GM12873 (cell line): ENCODE measurements at regions not wholly inside any gene's neighbourhood (a gene's known extent, or its start where the extent isn't known, plus 50 kb on each side); places are given as distances from the start of the nearest gene placed in this dataset.

ENCODE experiments used
- TF ChIP-seq, protein P1 (sequence below): IDR thresholded peaks from 2 replicates; pipeline ENCODE4 v1.5.1; 2012; ENCODE audit warnings: low read depth, mild to moderate bottlenecking, moderate library complexity, low read length, control low read depth; ENCODE audit not compliant: insufficient read depth; ENCODE audit errors: missing control alignments

DNA sequence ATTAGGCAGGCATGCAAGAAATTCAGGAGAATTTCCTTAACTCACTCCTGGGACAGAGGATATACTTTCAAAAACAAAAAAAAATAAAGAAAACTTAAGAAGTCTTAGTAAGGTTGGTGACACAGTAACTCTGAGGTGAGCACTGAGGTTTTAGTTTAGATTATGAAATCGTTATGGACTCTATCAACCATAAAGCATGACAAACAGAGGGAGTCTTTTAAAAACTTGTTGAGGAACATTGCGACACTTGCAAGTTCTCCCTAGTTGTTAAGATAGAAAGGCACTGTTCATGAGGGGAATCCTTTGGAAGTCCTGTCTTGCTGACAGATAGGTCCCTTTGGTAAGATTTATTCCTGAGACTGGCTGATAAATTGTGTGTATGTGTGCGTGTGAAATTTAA lies 194.3 kb upstream of the ERBB4 start:
- TF ChIP-seq, protein P1, sequence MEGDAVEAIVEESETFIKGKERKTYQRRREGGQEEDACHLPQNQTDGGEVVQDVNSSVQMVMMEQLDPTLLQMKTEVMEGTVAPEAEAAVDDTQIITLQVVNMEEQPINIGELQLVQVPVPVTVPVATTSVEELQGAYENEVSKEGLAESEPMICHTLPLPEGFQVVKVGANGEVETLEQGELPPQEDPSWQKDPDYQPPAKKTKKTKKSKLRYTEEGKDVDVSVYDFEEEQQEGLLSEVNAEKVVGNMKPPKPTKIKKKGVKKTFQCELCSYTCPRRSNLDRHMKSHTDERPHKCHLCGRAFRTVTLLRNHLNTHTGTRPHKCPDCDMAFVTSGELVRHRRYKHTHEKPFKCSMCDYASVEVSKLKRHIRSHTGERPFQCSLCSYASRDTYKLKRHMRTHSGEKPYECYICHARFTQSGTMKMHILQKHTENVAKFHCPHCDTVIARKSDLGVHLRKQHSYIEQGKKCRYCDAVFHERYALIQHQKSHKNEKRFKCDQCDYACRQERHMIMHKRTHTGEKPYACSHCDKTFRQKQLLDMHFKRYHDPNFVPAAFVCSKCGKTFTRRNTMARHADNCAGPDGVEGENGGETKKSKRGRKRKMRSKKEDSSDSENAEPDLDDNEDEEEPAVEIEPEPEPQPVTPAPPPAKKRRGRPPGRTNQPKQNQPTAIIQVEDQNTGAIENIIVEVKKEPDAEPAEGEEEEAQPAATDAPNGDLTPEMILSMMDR: no peak

DNA sequence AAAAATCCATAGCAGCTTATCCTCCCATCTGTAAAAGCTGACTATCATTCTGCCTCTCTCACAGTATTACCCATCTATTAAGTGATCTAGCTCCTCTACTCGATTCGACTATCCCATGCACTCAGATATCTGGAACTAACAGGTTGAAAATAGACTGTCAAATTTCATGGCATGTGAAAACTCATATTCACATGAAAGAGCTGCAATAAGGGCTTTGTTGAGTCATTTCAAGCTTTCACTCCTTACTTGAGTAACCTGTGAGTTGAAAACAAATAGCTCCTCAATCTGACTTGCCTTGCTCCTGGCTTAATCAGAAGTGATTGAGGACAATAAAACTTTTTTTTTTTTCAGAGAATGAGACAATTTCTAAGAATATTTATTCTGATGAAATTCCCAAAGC lies 192.4 kb upstream of the ERBB4 start:
- TF ChIP-seq, protein P1: no peak

DNA sequence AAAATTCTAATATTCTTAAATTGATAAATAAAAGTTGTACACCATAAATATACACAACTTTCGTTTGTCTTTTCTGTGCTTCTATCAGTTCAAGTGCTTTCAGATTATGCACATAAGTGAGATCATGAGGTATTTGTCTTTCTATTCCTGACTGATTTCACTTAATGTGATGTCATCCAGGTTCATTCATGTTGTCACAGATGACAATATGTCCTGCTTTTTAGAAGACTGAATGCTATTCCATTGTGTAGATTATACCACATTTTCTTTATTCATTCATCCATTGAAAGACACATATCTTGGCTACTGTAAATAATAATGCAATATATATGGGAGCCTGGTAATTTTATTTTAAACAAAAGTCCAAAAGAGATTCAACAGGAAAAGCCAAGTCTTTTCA lies 190.1 kb upstream of the ERBB4 start:
- TF ChIP-seq, protein P1: no peak

DNA sequence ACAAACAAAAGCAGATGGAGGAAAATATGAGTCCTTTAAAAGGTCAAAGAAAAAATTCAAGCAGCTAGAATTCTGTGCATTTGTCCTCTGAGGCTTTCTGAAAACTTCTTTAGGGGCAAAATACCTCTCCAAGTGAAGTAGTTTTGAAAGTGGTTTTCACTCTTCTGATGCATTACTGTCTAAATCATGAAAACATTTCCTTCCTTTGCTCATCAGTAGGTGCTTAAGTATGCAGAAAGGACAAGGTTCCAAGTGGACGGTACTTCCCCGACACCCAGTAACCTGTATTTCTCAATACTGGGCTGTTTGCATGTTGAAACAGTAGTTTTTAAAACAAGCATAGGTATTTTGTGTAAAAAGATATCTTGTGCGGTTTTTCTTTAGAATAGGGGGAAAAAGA lies 189.1 kb upstream of the ERBB4 start:
- TF ChIP-seq, protein P1: no peak

DNA sequence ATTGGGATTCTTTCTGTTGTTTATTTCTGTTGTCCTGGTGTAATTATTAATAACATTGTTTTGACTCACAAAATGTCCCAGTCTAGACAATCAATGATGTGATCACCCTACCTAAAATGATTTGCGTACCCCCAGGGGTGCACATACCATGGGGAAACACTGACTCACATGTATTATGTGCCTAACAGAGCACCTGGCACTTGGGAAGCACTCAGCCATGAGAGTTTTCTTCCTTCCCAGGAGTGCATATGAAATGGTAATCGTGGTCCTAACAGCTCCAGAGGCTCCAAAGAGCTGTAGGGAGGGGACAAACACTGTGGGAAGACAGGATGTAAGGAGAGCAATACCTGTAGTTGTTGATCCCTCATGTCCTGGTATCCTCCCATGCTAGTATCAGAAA lies 187.8 kb upstream of the ERBB4 start:
- TF ChIP-seq, protein P1: no peak

DNA sequence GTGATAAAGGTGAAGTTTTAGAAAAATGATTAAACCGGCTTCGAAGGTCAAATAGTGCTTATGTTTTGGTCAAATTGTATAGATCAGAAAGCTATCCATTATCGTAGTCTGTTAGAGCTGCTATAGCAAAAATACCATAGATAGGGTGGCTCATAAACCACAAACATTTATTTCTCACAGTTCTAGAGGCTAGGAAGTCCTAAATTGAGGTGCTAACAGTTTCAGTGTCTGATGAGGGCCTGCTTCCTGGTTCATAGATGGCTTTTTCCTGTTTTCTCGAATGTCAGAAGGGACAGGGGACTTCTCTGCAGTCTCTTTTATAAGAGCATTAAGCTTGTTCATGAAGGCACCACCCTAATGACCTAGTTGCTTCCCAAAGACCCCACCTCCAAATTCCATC lies 186.6 kb upstream of the ERBB4 start:
- TF ChIP-seq, protein P1: no peak

DNA sequence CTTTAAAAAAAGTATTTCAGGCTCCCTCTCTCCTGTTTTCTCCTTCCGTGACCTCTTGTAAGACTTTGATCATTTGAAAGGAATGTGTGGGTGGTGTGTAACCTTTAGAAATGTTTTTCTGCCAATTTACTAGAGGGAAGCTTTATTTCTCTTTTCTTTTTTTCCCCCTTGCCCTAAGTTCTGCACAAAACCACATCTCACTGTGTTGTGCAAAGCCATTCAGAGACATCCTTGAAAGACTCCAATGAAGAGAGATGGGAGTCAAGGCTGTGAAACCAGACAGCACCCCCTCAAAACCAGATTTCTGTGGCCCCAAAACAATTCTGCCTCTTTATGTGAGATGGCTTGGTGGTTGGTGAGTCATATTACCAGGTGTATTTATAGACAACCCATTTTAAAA lies 184.6 kb upstream of the ERBB4 start:
- TF ChIP-seq, protein P1: no peak

DNA sequence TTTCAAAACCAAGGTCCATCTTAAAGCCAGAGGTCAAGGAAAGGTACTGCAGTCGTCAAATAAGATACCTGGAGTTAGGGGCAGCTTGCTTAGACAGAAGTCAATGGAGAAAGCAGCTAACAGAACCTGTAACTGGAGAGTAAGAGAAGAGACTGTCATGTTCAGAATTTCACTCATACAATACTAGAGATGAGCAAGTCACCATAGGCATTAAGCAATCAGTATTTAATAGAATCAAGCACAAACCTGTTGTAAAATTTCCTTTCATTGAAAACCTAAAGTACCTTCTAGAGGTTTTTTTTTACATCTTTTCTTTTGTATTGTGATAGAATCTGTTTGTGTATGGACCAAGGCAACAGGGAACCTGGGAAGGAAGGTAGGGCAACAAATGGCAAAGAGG lies 183.4 kb upstream of the ERBB4 start:
- TF ChIP-seq, protein P1: no peak
